Smooth muscle cell (in vitro differentiated cells): ENCODE measurements at regions not wholly inside any gene's neighbourhood (a gene's known extent, or its start where the extent isn't known, plus 50 kb on each side); places are given as distances from the start of the nearest gene placed in this dataset.
A peak's percentile ranks its signal among the peaks of the same experiment; 100 is the strongest.

ENCODE experiments used
- DNase-seq: peaks from one replicate; lab custom pipeline; 2025; ENCODE audit not compliant: unreplicated experiment; lab: John Stamatoyannopoulos, UW
- H2AFZ ChIP-seq: fragments of 200-600 bp; sonication (generic); 2 replicates; pipeline ENCODE4 v1.6.0; 2016; ENCODE audit warnings: antibody characterized with exemption, low read depth, mild to moderate bottlenecking
- H3F3A ChIP-seq: fragments of 200-600 bp; sonication (generic); 2 replicates; pipeline ENCODE4 v1.6.0; 2017; ENCODE audit warnings: antibody characterized with exemption, low read depth
- H3K27ac ChIP-seq: fragments of 200-600 bp; sonication (generic); 2 replicates; pipeline ENCODE4 v1.5.1; 2016; ENCODE audit warnings: low read depth, mild to moderate bottlenecking
- H3K27me3 ChIP-seq: fragments of 200-600 bp; sonication (generic); 2 replicates; pipeline ENCODE4 v1.6.1; 2016; ENCODE audit warnings: low read depth, mild to moderate bottlenecking
- H3K36me3 ChIP-seq: fragments of 200-600 bp; sonication (generic); 2 replicates; pipeline ENCODE4 v1.5.1; 2016; ENCODE audit warnings: low read depth
- H3K4me1 ChIP-seq: fragments of 200-600 bp; sonication (generic); 2 replicates; pipeline ENCODE4 v1.5.1; 2016; ENCODE audit warnings: low read depth
- H3K4me2 ChIP-seq: fragments of 200-600 bp; sonication (generic); 2 replicates; pipeline ENCODE4 v1.6.0; 2016; ENCODE audit warnings: mild to moderate bottlenecking
- H3K4me3 ChIP-seq: fragments of 200-600 bp; sonication (generic); 2 replicates; pipeline ENCODE4 v1.5.1; 2016; ENCODE audit warnings: mild to moderate bottlenecking
- H3K79me2 ChIP-seq: fragments of 200-600 bp; sonication (generic); 2 replicates; pipeline ENCODE4 v1.6.0; 2016; ENCODE audit warnings: low read depth, mild to moderate bottlenecking
- H3K9ac ChIP-seq: fragments of 200-600 bp; sonication (generic); 2 replicates; pipeline ENCODE4 v1.6.0; 2016; ENCODE audit warnings: low read depth
- H3K9me3 ChIP-seq: fragments of 200-600 bp; sonication (generic); replicated peaks from 2 replicates; pipeline ENCODE4 v1.5.1; 2016; ENCODE audit warnings: low read depth
- H4K20me1 ChIP-seq: fragments of 200-600 bp; sonication (generic); 2 replicates; pipeline ENCODE4 v1.6.0; 2016; ENCODE audit warnings: low read depth
- WGBS: methylation state at CpG from one replicate; pipeline ENCODE4 v1.1.7; 2016; ENCODE audit warnings: low lambda C conversion rate; 5-methylcytosine and 5-hydroxymethylcytosine counted together
- TF ChIP-seq, protein P1 (sequence below): fragments of 200-600 bp; sonication (generic); IDR thresholded peaks from 2 replicates; pipeline ENCODE4 v1.5.1; 2017; ENCODE audit warnings: borderline replicate concordance, mild to moderate bottlenecking, antibody characterized with exemption; ENCODE audit not compliant: insufficient read depth, poor library complexity, severe bottlenecking

DNA sequence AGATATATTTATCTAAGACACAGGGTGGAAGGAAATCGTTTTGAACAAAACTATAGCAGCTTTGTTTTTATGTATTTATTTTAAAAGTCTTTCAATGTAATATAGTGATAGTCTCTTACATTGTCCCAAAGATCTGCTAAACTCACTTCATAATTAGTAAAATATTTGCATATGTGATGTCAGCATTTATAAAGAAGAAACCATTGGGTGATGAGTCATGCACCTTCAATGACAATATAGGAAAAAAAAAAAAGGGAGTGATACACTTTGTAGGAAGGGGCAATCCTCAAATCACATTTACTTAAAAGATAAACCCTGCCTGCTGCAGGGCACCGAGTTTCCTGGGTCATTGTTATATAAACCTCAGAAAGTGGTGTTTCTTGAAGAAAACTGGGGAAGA lies 112.4 kb upstream of the SEMA3C start:
- no peaks in the 10 kb centered on the region for H3K36me3 ChIP-seq
- no peak overlapping the region for H3K4me2 ChIP-seq
- no peaks in the 10 kb centered on the region for H3F3A ChIP-seq
- H3K9me3 ChIP-seq: no peaks in the 10 kb centered on the region
- no peak overlapping the region for H3K4me3 ChIP-seq
- WGBS: 73% methylated on average over 2 of the region's 2 CpGs
- DNase-seq: no peak
- H2AFZ ChIP-seq: no peak overlapping the region
- no peaks in the 10 kb centered on the region for H3K27me3 ChIP-seq
- no peaks in the 10 kb centered on the region for H3K4me1 ChIP-seq
- no peak overlapping the region for H3K27ac ChIP-seq
- TF ChIP-seq, protein P1, sequence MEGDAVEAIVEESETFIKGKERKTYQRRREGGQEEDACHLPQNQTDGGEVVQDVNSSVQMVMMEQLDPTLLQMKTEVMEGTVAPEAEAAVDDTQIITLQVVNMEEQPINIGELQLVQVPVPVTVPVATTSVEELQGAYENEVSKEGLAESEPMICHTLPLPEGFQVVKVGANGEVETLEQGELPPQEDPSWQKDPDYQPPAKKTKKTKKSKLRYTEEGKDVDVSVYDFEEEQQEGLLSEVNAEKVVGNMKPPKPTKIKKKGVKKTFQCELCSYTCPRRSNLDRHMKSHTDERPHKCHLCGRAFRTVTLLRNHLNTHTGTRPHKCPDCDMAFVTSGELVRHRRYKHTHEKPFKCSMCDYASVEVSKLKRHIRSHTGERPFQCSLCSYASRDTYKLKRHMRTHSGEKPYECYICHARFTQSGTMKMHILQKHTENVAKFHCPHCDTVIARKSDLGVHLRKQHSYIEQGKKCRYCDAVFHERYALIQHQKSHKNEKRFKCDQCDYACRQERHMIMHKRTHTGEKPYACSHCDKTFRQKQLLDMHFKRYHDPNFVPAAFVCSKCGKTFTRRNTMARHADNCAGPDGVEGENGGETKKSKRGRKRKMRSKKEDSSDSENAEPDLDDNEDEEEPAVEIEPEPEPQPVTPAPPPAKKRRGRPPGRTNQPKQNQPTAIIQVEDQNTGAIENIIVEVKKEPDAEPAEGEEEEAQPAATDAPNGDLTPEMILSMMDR: no peak
- no peaks in the 10 kb centered on the region for H4K20me1 ChIP-seq
- no peak overlapping the region for H3K9ac ChIP-seq
- no peaks in the 10 kb centered on the region for H3K79me2 ChIP-seq

DNA sequence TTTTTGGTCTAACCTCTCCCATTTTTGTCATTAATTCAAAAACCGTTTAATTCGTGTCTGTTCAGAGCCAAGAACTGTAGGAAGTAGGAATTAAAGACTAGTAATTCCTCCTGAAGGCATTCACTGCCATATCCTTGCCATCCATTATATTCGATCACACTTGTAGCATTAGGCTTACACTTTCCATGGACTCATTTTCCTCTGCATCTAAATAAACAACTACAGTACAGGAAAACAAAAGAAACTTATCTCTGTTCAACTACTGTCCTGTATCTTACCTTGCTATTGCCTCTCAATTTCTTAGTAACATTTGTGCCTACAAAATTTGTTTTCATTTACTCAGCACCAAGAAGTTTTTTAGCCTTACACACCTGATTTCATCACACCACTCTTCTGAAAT lies 111.6 kb upstream of the SEMA3C start:
- no peaks in the 10 kb centered on the region for H3K4me1 ChIP-seq
- DNase-seq: no peak
- no peak overlapping the region for H3K4me2 ChIP-seq
- H3K27ac ChIP-seq: no peak overlapping the region
- no peaks in the 10 kb centered on the region for H3K27me3 ChIP-seq
- WGBS: 89% methylated on average over 3 of the region's 3 CpGs
- H3K36me3 ChIP-seq: no peaks in the 10 kb centered on the region
- H4K20me1 ChIP-seq: no peaks in the 10 kb centered on the region
- no peak overlapping the region for H3K4me3 ChIP-seq
- no peaks in the 10 kb centered on the region for H3F3A ChIP-seq
- TF ChIP-seq, protein P1: no peak
- no peaks in the 10 kb centered on the region for H3K9me3 ChIP-seq
- H3K9ac ChIP-seq: no peak overlapping the region
- no peak overlapping the region for H2AFZ ChIP-seq
- no peaks in the 10 kb centered on the region for H3K79me2 ChIP-seq

DNA sequence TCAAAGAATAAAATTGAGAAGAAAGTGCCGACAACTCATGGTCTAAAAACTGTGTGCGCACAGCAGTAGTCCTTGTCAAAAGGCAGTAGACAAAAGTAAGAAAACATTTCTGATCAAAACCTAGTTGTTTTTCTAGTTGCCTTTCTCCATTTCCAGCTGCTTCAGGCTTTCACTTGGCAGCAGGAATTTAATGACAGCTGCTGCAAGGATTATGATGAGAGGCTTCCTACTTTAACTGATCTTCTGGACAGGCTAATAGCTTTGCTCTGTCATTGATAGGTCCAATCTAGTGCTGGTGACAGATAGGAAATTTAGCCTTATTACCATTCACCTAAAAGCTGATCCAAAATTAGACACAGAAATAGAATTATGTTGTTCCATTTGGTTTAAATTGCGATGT lies 110.7 kb upstream of the SEMA3C start:
- H3K4me1 ChIP-seq: no peaks in the 10 kb centered on the region
- H3K4me2 ChIP-seq: no peak overlapping the region
- 93% methylated on average over 3 of the region's 3 CpGs for WGBS
- no peak for DNase-seq
- peak overlapping the region; percentile 32 for H2AFZ ChIP-seq
- no peaks in the 10 kb centered on the region for H4K20me1 ChIP-seq
- H3K27me3 ChIP-seq: no peaks in the 10 kb centered on the region
- TF ChIP-seq, protein P1: no peak
- H3K79me2 ChIP-seq: no peaks in the 10 kb centered on the region
- H3K27ac ChIP-seq: no peak overlapping the region
- H3F3A ChIP-seq: no peaks in the 10 kb centered on the region
- no peaks in the 10 kb centered on the region for H3K9me3 ChIP-seq
- no peak overlapping the region for H3K9ac ChIP-seq
- H3K36me3 ChIP-seq: no peaks in the 10 kb centered on the region
- no peak overlapping the region for H3K4me3 ChIP-seq

DNA sequence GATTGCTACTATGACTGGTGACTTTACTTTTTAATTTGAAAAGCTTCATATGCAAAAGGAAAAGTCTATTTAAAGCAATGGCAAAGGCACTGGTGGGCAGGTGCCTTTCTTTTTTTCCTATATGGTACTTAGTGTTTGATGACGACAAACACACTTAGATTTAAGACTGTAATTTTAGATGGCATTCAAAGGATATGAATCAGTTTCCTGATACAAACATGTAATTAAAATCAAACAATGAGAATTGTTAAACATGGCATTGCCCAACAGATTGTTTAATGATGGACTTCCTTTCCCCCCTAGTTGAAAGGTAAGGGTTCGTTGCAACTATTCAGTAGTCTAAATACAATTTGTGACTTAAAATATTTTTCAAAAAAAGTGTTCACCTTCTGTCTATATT lies 106.5 kb upstream of the SEMA3C start:
- H3K9ac ChIP-seq: no peak overlapping the region
- WGBS: 77% methylated on average over 2 of the region's 2 CpGs
- H3K4me1 ChIP-seq: no peaks in the 10 kb centered on the region

More for the DNA sequence above, 106.5 kb upstream of the SEMA3C start:
- Histone ChIP-seq H3F3A (no peaks in the 10 kb centered on the region), H4K20me1 (no peaks in the 10 kb centered on the region), H3K9me3 (no peaks in the 10 kb centered on the region), H3K4me3 (no peak overlapping the region), H3K79me2 (no peaks in the 10 kb centered on the region), H3K27ac (no peak overlapping the region), H2AFZ (no peak overlapping the region), H3K36me3 (no peaks in the 10 kb centered on the region), H3K4me2 (no peak overlapping the region), H3K27me3 (no peaks in the 10 kb centered on the region)
- TF ChIP-seq, protein P1: no peak
- no peak for DNase-seq
